ENCODE measurements at regions not wholly inside any gene's neighbourhood (a gene's known extent, or its start where the extent isn't known, plus 50 kb on each side); places are given as distances from the start of the nearest gene placed in this dataset.

- TF ChIP-seq CTCF (IDR thresholded peaks at IDR 0.05), result no peak
- no peak for TF ChIP-seq POLR2A (IDR thresholded peaks at IDR 0.05)
Measured at GRCh38 chr3:137163241-137163871, 205.6 kb downstream of the IL20RB start.

Data from esophagus squamous epithelium (tissue), 4 donors.